Right cardiac atrium (tissue), 5 donors: ENCODE measurements at regions not wholly inside any gene's neighbourhood (a gene's known extent, or its start where the extent isn't known, plus 50 kb on each side); places are given as distances from the start of the nearest gene placed in this dataset.

Experiments
- ATAC-seq, 2 donors: fragments of 200-7000 bp; cut with Tn5 transposase; one replicate each; pipeline versions ENCODE4 v1.8.0 to v1.9.1; 2020; ENCODE audit warnings: moderate library complexity in 2 of 2, mild to moderate bottlenecking in 1 of 2
- DNase-seq, 3 donors: peaks; one replicate each; pipeline ENCODE4 v3.0.0-alpha.2; 2020
- H3K27ac ChIP-seq: one replicate; pipeline ENCODE4 v1.5.1; 2013; ENCODE audit warnings: mild to moderate bottlenecking, low read length, control low read depth, moderate library complexity
- H3K27me3 ChIP-seq: one replicate; pipeline ENCODE4 v1.6.1; 2013; ENCODE audit not compliant: control insufficient read depth, insufficient read depth
- H3K4me1 ChIP-seq: one replicate; pipeline ENCODE4 v1.6.1; 2013; ENCODE audit warnings: low read length; ENCODE audit not compliant: control insufficient read depth, insufficient read depth
- H3K4me3 ChIP-seq: one replicate; pipeline ENCODE4 v1.5.1; 2013; ENCODE audit warnings: low read length, control low read depth
- H3K9me3 ChIP-seq: one replicate; pipeline ENCODE4 v1.6.1; 2013; ENCODE audit warnings: low read length; ENCODE audit not compliant: control insufficient read depth
- WGBS: extraction: QIAGEN DNeasy Blood & Tissue Kit; methylation state at CpG from one replicate; pipeline ENCODE4 v1.1.7; 2013; 5-methylcytosine and 5-hydroxymethylcytosine counted together
- intact Hi-C, 4 donors: fragments of 100-400 bp; cut with DNase I; formaldehyde crosslinking; loops; one replicate each; pipeline versions ENCODE4 v1.11.0 to v1.14.0; 2022 to 2023
- donor health status: healthy with polysubstance abuse.
- donor health status: DM: no; HTN: yes; CAD: no.
- donor health status: DM: no; HTN: no; CAD: no.
- donor health status: DM: no; HTN: yes; CAD: no; lungs with severe emphysema.
- donor health status: DM: yes; HTN: yes; CAD: no.

GRCh38 chr11:130707217-130707616 is 209.1 kb downstream of the SNX19 start:
- H3K9me3 ChIP-seq, result no peaks in the 10 kb centered on the region
- DNase-seq, result no peak
- ATAC-seq, result peak; percentile 39 to 90
- H3K27me3 ChIP-seq, result no peaks in the 10 kb centered on the region
- H3K27ac ChIP-seq, result no peak overlapping the region
- intact Hi-C loops, result no loop called here
- 61% methylated on average over 4 of the region's 4 CpGs for WGBS
- H3K4me3 ChIP-seq, result no peak overlapping the region
- no peaks in the 10 kb centered on the region for H3K4me1 ChIP-seq

DNA sequence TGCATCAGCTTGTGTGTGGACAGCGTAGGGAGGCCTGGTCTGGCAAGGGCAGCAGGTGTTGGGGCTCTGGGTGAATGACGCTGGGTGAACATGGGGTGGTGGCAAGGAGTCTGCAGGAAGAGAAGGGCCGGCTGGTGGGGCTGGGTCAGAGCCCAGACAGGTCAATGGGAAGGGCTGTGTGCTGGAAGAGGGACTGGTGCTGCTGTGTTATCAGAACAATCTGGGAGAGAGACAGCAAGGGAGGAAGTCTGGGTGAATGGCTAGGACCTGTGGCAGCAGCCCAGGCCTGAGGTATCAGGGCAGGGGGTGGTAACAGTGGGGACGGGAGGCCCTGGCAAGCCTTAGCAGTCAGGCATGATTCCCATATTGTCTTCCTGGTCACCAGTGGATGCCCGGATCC is 206.7 kb downstream of the SNX19 start:
- 89% methylated on average over 5 of the region's 5 CpGs for WGBS
- no peak for DNase-seq

GRCh38 chr11:130710021-130710420 is 206.3 kb downstream of the SNX19 start:
- Histone ChIP-seq H3K27ac (no peak overlapping the region), H3K9me3 (no peaks in the 10 kb centered on the region), H3K27me3 (no peaks in the 10 kb centered on the region), H3K4me1 (no peaks in the 10 kb centered on the region), H3K4me3 (no peak overlapping the region)
- DNase-seq (no peak), ATAC-seq (no peak)
- intact Hi-C loops, result no loop called here
- 95% methylated on average over 5 of the region's 5 CpGs for WGBS

More for the DNA sequence above, 206.7 kb downstream of the SNX19 start:
- H3K9me3 ChIP-seq, result no peaks in the 10 kb centered on the region
- no peak for ATAC-seq
- intact Hi-C loops, result no loop called here
- no peak overlapping the region for H3K4me3 ChIP-seq
- H3K27me3 ChIP-seq, result no peaks in the 10 kb centered on the region
- no peaks in the 10 kb centered on the region for H3K4me1 ChIP-seq
- H3K27ac ChIP-seq, result no peak overlapping the region

DNA sequence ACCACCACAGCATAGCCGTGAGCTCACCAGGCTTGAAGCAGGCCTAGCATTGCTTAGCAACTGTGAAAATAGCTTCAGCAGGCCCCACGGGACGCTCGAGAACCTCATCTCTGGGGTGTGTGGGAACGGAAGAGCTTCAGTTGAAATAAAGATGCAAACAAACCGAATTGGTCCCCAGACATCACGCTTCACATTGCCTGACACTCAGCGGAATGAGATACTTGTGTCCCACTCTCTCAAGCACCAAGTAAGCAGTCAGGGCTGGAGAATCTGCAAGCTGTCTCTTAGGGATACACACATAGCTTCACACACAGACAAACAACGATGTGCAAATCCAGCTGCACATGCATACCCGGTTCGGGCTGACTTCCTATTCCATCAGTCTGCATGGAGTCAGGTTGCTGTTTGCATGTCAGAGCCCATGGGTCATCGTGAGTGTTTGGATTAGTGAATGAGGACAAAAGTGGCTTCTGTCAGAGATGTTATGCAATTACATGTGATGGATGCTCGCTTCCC is 205.7 kb downstream of the SNX19 start:
- no peak for ATAC-seq
- intact Hi-C loops, result no loop called here
- no peak for DNase-seq
- H3K27ac ChIP-seq, result no peak overlapping the region
- no peaks in the 10 kb centered on the region for H3K9me3 ChIP-seq
- no peaks in the 10 kb centered on the region for H3K4me1 ChIP-seq
- H3K27me3 ChIP-seq, result no peaks in the 10 kb centered on the region
- H3K4me3 ChIP-seq, result no peak overlapping the region
- WGBS, result 59% methylated on average over 13 of the region's 13 CpGs

DNA sequence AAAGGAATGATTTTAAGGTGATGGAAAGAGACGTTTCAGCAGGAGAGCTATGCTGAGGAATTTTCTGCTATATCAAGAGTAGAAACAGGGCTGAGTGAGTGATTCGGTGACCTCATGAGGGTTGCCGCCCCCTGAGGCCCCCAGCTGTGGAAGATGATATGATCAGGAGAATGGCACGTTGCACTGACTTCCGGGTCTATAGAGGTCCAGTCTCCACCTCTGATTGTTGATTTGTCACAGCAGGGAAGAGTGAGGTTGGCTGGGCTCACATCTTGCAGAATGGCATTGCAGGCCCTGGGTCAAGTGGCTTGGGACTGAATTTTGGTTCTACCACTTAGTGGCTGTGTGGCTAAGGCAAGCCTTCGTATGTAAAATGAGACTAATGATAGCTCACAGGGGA is 205.1 kb downstream of the SNX19 start:
- no peak for ATAC-seq
- 67% methylated on average over 6 of the region's 6 CpGs for WGBS
- no peak for DNase-seq
- intact Hi-C loops, result no loop called here
- Histone ChIP-seq H3K9me3 (no peaks in the 10 kb centered on the region), H3K4me3 (no peak overlapping the region), H3K4me1 (no peaks in the 10 kb centered on the region), H3K27me3 (no peaks in the 10 kb centered on the region), H3K27ac (no peak overlapping the region)

- Histone ChIP-seq H3K27ac (no peak overlapping the region), H3K4me1 (no peaks in the 10 kb centered on the region), H3K4me3 (no peak overlapping the region), H3K27me3 (no peaks in the 10 kb centered on the region), H3K9me3 (no peaks in the 10 kb centered on the region)
- intact Hi-C loops, result no loop called here
- ATAC-seq (no peak), DNase-seq (no peak)
These were observed 203.8 kb downstream of the SNX19 start for GRCh38 chr11:130712480-130712879.

- H3K4me3 ChIP-seq, result no peak overlapping the region
- WGBS, result 66% methylated on average over 4 of the region's 4 CpGs
- no peak for ATAC-seq
These were observed 201.0 kb downstream of the SNX19 start for GRCh38 chr11:130715085-130715876.

DNA sequence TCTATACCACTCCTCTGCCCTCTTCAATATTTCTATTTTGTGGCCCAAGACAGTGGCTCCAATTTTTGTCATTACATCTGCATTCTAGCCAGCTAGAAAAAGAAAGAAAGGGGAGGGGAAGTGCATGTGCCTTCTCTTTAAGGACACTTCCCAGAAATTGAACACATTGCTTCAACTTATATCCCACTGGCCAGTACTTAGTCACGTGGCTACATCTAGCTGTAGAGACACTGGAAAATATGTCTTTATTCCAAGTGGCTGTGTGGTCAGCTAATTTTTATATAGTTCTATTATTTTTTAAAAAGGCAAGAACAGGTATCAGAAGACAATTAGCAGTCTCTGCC is 200.4 kb downstream of the SNX19 start:
- ATAC-seq (no peak), DNase-seq (no peak)
- no peaks in the 10 kb centered on the region for H3K4me1 ChIP-seq
- intact Hi-C loops, result no loop called here
- H3K9me3 ChIP-seq, result no peaks in the 10 kb centered on the region
- no peak overlapping the region for H3K4me3 ChIP-seq
- 66% methylated on average over 1 of the region's 1 CpG for WGBS
- no peaks in the 10 kb centered on the region for H3K27me3 ChIP-seq
- H3K27ac ChIP-seq, result no peak overlapping the region

More at GRCh38 chr11:130715085-130715876, 201.0 kb downstream of the SNX19 start:
- intact Hi-C loops, result no loop called here
- no peak overlapping the region for H3K27ac ChIP-seq
- H3K4me1 ChIP-seq, result no peaks in the 10 kb centered on the region
- H3K27me3 ChIP-seq, result no peaks in the 10 kb centered on the region
- DNase-seq, result no peak
- no peaks in the 10 kb centered on the region for H3K9me3 ChIP-seq

- no peak overlapping the region for H3K27ac ChIP-seq
- H3K4me3 ChIP-seq, result no peak overlapping the region
- DNase-seq, result peak in 1 of 3 donors; percentile 38
- no peak for ATAC-seq
- no peaks in the 10 kb centered on the region for H3K27me3 ChIP-seq
- 69% methylated on average over 6 of the region's 6 CpGs for whole genome bisulfite sequencing
- intact Hi-C loops, result no loop called here
- H3K4me1 ChIP-seq, result no peaks in the 10 kb centered on the region
- H3K9me3 ChIP-seq, result no peaks in the 10 kb centered on the region
These were observed 198.2 kb downstream of the SNX19 start for GRCh38 chr11:130718120-130718519.

- Histone ChIP-seq H3K9me3 (no peaks in the 10 kb centered on the region), H3K27ac (no peak overlapping the region), H3K4me1 (no peaks in the 10 kb centered on the region), H3K4me3 (no peak overlapping the region), H3K27me3 (no peaks in the 10 kb centered on the region)
- ATAC-seq (no peak), DNase-seq (no peak)
- intact Hi-C loops, result no loop called here
- 61% methylated on average over 14 of the region's 14 CpGs for WGBS
These were observed 196.9 kb downstream of the SNX19 start for GRCh38 chr11:130719220-130719915.

- Histone ChIP-seq H3K4me1 (no peaks in the 10 kb centered on the region), H3K4me3 (no peak overlapping the region), H3K27me3 (no peaks in the 10 kb centered on the region), H3K9me3 (no peaks in the 10 kb centered on the region), H3K27ac (no peak overlapping the region)
- WGBS, result 85% methylated on average over 27 of the region's 27 CpGs
- intact Hi-C loops, result loop anchor here in 1 of 4 donors (10.0 kb wide), 1 partner anchor 134 kb away; no protein-coding TSS in a partner anchor
- ATAC-seq, result peak in 1 of 2 donors; percentile 17
- DNase-seq, result no peak
These were observed 195.9 kb downstream of the SNX19 start for GRCh38 chr11:130720232-130721022.
